DMS153 treated with DMSO at 0.1 percent for 48 hours (cell line): ENCODE measurements at regions not wholly inside any gene's neighbourhood (a gene's known extent, or its start where the extent isn't known, plus 50 kb on each side); places are given as distances from the start of the nearest gene placed in this dataset.

Experiments
- DNase-seq: peaks from one replicate; lab custom pipeline; 2025; ENCODE audit not compliant: unreplicated experiment; lab: John Stamatoyannopoulos, UW

DNA sequence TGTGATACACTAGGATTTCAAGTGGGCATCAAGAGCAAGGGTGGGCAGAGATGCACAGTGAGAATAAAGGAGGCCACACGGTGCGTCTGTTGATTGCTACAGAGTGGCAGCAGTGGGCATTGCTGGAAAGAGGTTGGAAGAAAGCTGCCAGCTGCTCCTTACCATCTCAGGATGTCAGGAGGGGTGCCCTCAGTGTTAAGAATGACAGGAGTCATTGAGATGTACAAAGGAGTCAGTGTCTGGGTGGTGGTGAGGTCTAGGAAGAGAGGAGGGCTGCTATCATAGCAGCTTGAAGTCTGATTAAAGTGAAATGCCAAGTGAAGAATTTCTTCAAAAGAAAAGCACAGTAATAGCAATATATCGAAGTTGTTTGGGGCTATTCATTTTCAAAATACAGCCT is 992.7 kb downstream of the TTLL7 start:
- no peak for DNase-seq

- no peak for DNase-seq
Measured at GRCh38 chr1:83000286-83000685, 998.6 kb downstream of the TTLL7 start.

- no peak for DNase-seq
Measured at GRCh38 chr1:82995951-82996350, 1003.0 kb downstream of the TTLL7 start.

DNA sequence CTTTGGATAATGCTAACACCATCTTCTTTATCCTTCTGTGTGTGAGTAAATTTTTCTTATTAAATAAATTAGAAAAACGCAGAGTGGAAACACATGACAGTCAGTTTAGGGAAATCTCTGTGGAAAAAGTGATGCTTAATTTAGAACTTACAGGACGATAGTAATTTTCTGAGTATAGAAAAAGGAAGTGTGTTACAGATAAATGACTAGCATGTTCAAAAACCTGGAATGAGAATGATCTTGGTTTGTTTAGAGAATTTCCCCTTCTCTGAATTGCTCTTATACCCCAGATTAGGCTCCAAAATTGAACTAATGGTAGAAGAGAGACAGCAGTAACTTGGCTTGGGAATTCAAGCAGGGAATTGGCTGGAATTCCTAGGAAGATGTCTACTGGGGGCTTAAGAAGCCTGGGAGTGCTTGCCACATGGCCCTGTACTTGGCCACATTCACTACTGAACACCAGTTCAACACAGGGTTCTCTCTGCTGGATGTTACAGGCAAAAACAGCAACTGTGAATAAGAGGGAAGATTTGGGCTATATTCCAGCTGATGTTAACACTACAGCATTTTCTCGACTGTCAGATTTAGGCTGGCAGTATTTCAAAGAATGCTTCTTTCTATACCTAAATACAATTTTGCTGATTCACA is 1004.2 kb downstream of the TTLL7 start:
- DNase-seq, result no peak

GRCh38 chr1:82991569-82991968 is 1007.4 kb downstream of the TTLL7 start:
- no peak for DNase-seq

GRCh38 chr1:82979593-82980236 is 1019.2 kb downstream of the TTLL7 start:
- DNase-seq, result peak; percentile 75

GRCh38 chr1:82978461-82979324 is 1020.2 kb downstream of the TTLL7 start:
- no peak for DNase-seq

GRCh38 chr1:82972841-82973553 is 1025.9 kb downstream of the TTLL7 start:
- DNase-seq, result no peak

DNA sequence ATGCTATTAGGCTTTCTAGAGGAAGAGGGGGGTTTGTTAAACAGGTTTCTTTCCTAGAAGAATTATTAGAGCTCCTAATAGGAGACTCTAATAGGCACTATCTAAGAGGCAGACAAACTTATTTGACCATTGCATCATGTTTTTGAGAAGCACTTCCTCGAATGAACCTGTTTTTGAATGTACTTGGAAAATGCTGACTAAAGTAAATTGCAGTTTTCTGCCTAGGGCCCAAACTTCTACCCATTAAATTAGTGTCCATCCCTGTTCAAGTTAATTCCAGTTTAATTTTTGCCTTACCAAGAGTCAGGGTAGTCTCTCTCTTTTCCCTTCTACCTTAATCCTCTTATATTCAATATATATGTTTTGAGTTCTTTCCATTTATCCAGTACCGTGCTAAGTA is 1029.6 kb downstream of the TTLL7 start:
- no peak for DNase-seq

GRCh38 chr1:82962658-82963057 is 1036.3 kb downstream of the TTLL7 start:
- DNase-seq, result no peak

DNA sequence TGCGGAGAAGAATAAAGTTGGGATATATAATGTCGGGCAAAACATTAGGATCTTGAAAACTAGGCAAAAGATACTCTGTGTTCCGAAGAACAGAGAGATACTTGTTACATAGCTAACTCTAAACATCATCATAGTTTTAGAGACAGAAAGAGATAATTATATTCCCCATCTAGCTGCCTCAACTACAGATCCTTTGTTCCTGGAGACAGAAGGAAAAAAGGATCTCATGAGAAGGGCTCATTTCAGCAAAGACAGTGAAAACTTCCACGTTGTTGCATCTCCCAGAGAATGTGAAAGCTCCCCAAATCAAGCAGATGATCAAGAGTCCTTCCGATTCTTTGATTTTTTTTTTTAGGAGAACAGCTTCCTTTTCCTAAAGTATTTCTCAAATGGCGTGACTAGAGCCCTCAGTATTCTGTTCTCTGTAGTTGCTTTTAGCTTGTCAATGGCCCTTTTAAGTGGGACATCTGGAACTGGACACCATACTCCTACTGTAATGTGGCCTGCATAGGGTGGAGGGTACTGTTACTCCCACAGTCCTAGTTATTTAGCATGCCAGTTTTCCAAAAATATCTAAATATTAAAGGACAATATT is 1048.2 kb downstream of the TTLL7 start:
- no peak for DNase-seq

- DNase-seq, result no peak
Measured at GRCh38 chr1:82948386-82948785, 1050.5 kb downstream of the TTLL7 start.

GRCh38 chr1:82947278-82947677 is 1051.7 kb downstream of the TTLL7 start:
- DNase-seq, result no peak

DNA sequence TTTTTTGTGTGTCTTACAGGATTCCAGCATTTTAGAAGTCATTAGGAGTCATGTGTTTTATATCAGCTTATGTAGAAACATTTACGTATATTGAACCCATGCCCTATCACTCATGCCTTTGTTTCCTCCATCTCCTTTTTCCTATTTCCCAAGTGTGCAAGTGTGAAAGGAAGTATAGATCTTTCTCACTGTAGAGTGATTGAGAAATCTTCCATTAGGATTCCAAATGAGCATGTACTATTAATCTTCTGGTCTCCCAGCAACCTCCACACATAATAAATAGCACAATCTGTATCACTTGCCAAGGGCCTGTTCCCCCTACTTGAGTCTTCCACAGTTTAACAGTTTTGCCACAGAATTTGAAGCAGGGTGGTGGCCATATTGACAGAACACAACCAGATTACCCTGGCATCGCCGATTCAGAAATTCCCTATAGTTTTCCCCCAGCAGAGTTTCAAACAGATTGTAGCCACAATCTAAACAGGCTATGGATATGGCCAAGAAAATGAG is 1052.8 kb downstream of the TTLL7 start:
- no peak for DNase-seq

DNA sequence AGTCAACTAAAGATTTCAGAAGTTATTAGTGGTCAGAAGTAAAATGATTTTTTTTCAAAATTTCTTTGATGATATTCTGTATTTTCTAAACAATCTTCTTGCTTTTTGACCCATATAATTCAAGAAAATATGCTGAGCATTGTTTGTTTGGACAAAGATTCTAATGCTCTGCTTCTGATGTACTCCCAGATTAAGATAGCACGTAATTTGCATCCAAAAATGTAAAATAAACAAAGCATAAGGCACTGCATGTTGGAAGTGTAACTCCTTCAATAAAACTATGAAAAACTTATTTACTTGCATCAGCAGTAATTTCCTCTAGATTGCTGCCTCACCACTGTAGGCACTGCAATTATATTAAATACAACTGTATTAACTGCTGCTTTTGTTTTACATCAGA is 1054.1 kb downstream of the TTLL7 start:
- no peak for DNase-seq

GRCh38 chr1:82934074-82934473 is 1064.9 kb downstream of the TTLL7 start:
- no peak for DNase-seq

DNA sequence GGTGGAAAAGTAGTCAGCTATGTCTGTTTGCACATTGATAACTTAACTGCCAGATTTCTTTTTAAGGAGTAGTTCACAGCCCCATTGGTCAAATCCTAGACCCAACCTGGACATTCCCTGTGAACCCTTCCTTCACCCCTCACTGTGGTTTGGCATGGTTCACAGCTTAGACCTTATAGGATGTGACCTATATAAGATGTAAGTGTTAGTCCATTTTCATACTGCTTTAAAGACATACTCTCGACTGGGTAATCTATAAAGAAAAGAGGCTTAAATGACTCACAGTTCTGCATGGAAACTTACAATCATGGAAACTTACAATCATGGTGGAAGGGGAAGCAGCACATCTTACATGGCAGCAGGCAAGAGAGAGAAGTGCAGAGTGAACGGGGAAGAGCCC is 1066.2 kb downstream of the TTLL7 start:
- no peak for DNase-seq

GRCh38 chr1:82932207-82932606 is 1066.7 kb downstream of the TTLL7 start:
- DNase-seq, result no peak

DNA sequence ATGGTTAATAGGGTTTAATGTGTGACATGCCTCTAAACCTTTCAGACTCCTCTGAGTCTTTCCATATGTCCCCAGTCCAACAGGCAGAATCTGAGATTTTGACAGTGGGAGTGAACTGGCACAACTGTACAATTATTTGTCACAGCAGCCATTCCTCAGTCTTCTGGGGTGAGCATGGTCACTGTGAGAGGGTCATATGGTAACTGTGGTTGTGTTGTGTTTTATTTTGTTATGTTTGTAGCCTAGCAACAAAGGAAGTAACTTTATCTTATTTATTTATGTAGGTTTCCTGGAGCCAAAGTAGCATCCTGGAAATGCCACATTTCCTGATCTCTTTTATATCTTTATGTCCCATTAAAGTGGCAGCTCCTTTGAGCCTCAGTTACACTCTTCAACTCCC is 1067.9 kb downstream of the TTLL7 start:
- DNase-seq, result no peak

- DNase-seq, result no peak
Measured at GRCh38 chr1:82927753-82928152, 1071.2 kb downstream of the TTLL7 start.

GRCh38 chr1:82924666-82925065 is 1074.3 kb downstream of the TTLL7 start:
- no peak for DNase-seq
